K562 (cell line): ENCODE measurements at regions not wholly inside any gene's neighbourhood (a gene's known extent, or its start where the extent isn't known, plus 50 kb on each side); places are given as distances from the start of the nearest gene placed in this dataset.

ENCODE experiments used
- ATAC-seq: fragments of 200-7000 bp; cut with Tn5 transposase; 3 replicates; pipeline ENCODE4 v1.9.1; 2020; ENCODE audit warnings: moderate library complexity
- BruUV-seq: library from RNA; stranded (reverse); fragments of 400-500 nt; replicated peaks from 2 replicates; lab custom pipeline; 2021; lab: Mats Ljungman, UMichigan
- CTCF ChIA-PET: fragments of 300-600 bp; formaldehyde crosslinking; extraction: SDS; loops from one replicate; lab custom pipeline; 2021; ENCODE audit warnings: low intra/inter-chr PET ratio; lab: Yijun Ruan, JAX
- POLR2A ChIA-PET: fragments of 300-600, 350-650 bp; sonication (Branson Sonifier 250); formaldehyde crosslinking; extraction: SDS; loops from one replicate; lab custom pipeline; 2021; ENCODE audit warnings: antibody characterized with exemption, inconsistent platforms; lab: Yijun Ruan, JAX
- DNase-seq, 4 experiments: peaks; one replicate each; pipeline versions ENCODE4 v3.0.0 to v3.0.0-alpha.2; 2011 to 2018; ENCODE audit warnings: low spot score in 3 of 4, mixed read lengths in 3 of 4; ENCODE audit errors: extremely low read depth in 1 of 4
- FAIRE-seq: peaks from 2 replicates; lab custom pipeline; 2011; peaks lifted over from hg19 to GRCh38; lab: Jason Lieb, UNC
- H2AFZ ChIP-seq: 2 replicates; pipeline ENCODE4 v1.6.0; 2011; ENCODE audit warnings: low read depth, low read length, control low read depth, inconsistent platforms
- H3K27ac ChIP-seq: fragments of 200-600 bp; 3 replicates; pipeline ENCODE4 v1.8.0; 2011; ENCODE audit warnings: low read depth, mild to moderate bottlenecking, control low read depth, inconsistent platforms, low read length, moderate library complexity, mixed read lengths; ENCODE audit errors: extremely low read depth
- H3K27me3 ChIP-seq, 2 experiments: fragments of 300-600 bp in 1 of 2; 2 replicates in 1 of 2; 3 replicates in 1 of 2; pipeline versions ENCODE4 v1.6.0 to v1.8.0; 2011; ENCODE audit warnings: inconsistent platforms in 2 of 2, low read length in 2 of 2, mild to moderate bottlenecking in 1 of 2, mixed read lengths in 1 of 2, moderate library complexity in 1 of 2; ENCODE audit not compliant: control insufficient read depth in 2 of 2, insufficient read depth in 2 of 2
- H3K36me3 ChIP-seq: fragments of 300-600 bp; 3 replicates; pipeline ENCODE4 v1.8.0; 2011; ENCODE audit warnings: mild to moderate bottlenecking, low read length, inconsistent platforms; ENCODE audit not compliant: control insufficient read depth, insufficient read depth
- H3K4me1 ChIP-seq, 2 experiments: fragments of 200-600 bp in 1 of 2; replicated peaks in 1 of 2; 2 replicates in 1 of 2; 3 replicates in 1 of 2; pipeline versions ENCODE4 v1.5.1 to v1.8.0; 2011; ENCODE audit warnings: inconsistent platforms in 2 of 2, low read length in 2 of 2, mild to moderate bottlenecking in 1 of 2, mixed read lengths in 1 of 2, moderate library complexity in 1 of 2; ENCODE audit not compliant: control insufficient read depth in 2 of 2, insufficient read depth in 2 of 2
- H3K4me2 ChIP-seq: 2 replicates; pipeline ENCODE4 v1.6.1; 2011; ENCODE audit warnings: low read length, control low read depth, inconsistent platforms, mixed read lengths; ENCODE audit not compliant: insufficient read depth
- H3K4me3 ChIP-seq: fragments of 200-600 bp; sonication (generic), shearing (Covaris generic); 2 replicates; pipeline ENCODE4 v1.5.1; 2016; ENCODE audit warnings: control low read depth, inconsistent platforms
- H3K79me2 ChIP-seq: fragments of 200-600 bp; 3 replicates; pipeline ENCODE4 v1.8.0; 2011; ENCODE audit warnings: low read length, inconsistent platforms; ENCODE audit not compliant: control insufficient read depth, insufficient read depth
- H3K9ac ChIP-seq, 2 experiments: 2 replicates each; pipeline versions ENCODE4 v1.6.0 to v1.6.1; 2011; ENCODE audit warnings: low read depth in 2 of 2, low read length in 2 of 2, control low read depth in 1 of 2, inconsistent platforms in 1 of 2, mild to moderate bottlenecking in 1 of 2, mixed read lengths in 1 of 2; ENCODE audit not compliant: insufficient read depth in 1 of 2
- H3K9me1 ChIP-seq: one replicate; pipeline ENCODE4 v1.6.0; 2011; ENCODE audit warnings: inconsistent platforms, mild to moderate bottlenecking, low read length, moderate library complexity; ENCODE audit not compliant: control insufficient read depth, insufficient read depth
- H3K9me3 ChIP-seq: replicated peaks from 2 replicates; pipeline ENCODE4 v1.5.1; 2011; ENCODE audit warnings: low read depth, low read length, inconsistent platforms; ENCODE audit not compliant: control insufficient read depth, insufficient read depth
- H4K20me1 ChIP-seq: replicated peaks from 2 replicates; pipeline ENCODE4 v1.6.1; 2011; ENCODE audit warnings: low read length, inconsistent platforms, mixed read lengths; ENCODE audit not compliant: control insufficient read depth, insufficient read depth
- ADNP ChIP-seq: fragments of 200-800 bp; sonication (Bioruptor generic); IDR thresholded peaks from 2 replicates; pipeline ENCODE4 v1.6.1; 2016; ENCODE audit warnings: missing genetic modification characterization, missing compliant biosample characterization
- BDP1 ChIP-seq: IDR thresholded peaks from 3 replicates; pipeline ENCODE4 v1.6.1; 2011; ENCODE audit not compliant: insufficient read length, insufficient read depth
- CHAMP1 ChIP-seq: fragments of 450-650 bp; IDR thresholded peaks from 2 replicates; pipeline ENCODE4 v1.6.1; 2016; ENCODE audit warnings: mild to moderate bottlenecking
- DACH1 ChIP-seq: fragments of 450-650 bp; IDR thresholded peaks from 2 replicates; pipeline ENCODE4 v1.6.1; 2018; ENCODE audit not compliant: partially characterized antibody
- ELF2 ChIP-seq: fragments of 250-450 bp; sonication (Bioruptor Pico); IDR thresholded peaks from 2 replicates; pipeline ENCODE4 v1.5.0; 2021; ENCODE audit warnings: mild to moderate bottlenecking
- FOXA1 ChIP-seq: fragments of 450-650 bp; IDR thresholded peaks from 2 replicates; pipeline ENCODE4 v1.6.1; 2016; ENCODE audit warnings: mild to moderate bottlenecking, borderline replicate concordance
- RBM17 ChIP-seq: fragments of 200-400 bp; formaldehyde crosslinking; IDR thresholded peaks from 2 replicates; pipeline ENCODE4 v1.6.1; 2017; ENCODE audit warnings: low read depth, mild to moderate bottlenecking, low read length, borderline replicate concordance
- RBM25 ChIP-seq: fragments of 200-400 bp; formaldehyde crosslinking; IDR thresholded peaks from 2 replicates; pipeline ENCODE4 v1.6.1; 2018; ENCODE audit warnings: low read length, low read depth, moderate library complexity; ENCODE audit not compliant: severe bottlenecking
- RFX1 ChIP-seq: fragments of 450-650 bp; IDR thresholded peaks from 2 replicates; pipeline ENCODE4 v1.6.1; 2016; ENCODE audit warnings: mild to moderate bottlenecking, moderate library complexity
- SMARCE1 ChIP-seq: fragments of 450-650 bp; IDR thresholded peaks from 2 replicates; pipeline ENCODE4 v1.7.1; 2016; ENCODE audit warnings: mild to moderate bottlenecking
- ZFP36 ChIP-seq: fragments of 150-350 bp; IDR thresholded peaks from 2 replicates; pipeline ENCODE4 v1.6.1; 2018; ENCODE audit warnings: low read length, low read depth; ENCODE audit not compliant: partially characterized antibody
- WGBS: fragments of 100-300 bp; shearing (Covaris generic); methylation state at CpG from one replicate; pipeline ENCODE4 v1.1.6; 2016; ENCODE audit warnings: low coverage, mixed read lengths; ENCODE audit not compliant: insufficient coverage; ENCODE audit errors: missing lambda C conversion rate; 5-methylcytosine and 5-hydroxymethylcytosine counted together
- in situ Hi-C: fragments of 300-500 bp; cut with MboI; formaldehyde crosslinking; loops from 4 replicates; pipeline ENCODE4 v1.15.0; 2018; ENCODE audit warnings: inconsistent platforms, mixed read lengths
- intact Hi-C: fragments of 100-400 bp; cut with micrococcal nuclease; formaldehyde crosslinking; loops from 2 replicates; pipeline ENCODE4 v1.14.2; 2022

- TF ChIP-seq CHAMP1 (no peak), RFX1 (no peak), BDP1 (no peak), ELF2 (CRISPR knock-in tag) (no peak), FOXA1 (no peak)
- TF ChIP-seq, all 486 proteins: peak for 0
Measured at GRCh38 chr1:22197644-22198043, 54.7 kb upstream of the WNT4 start (continued).

GRCh38 chr1:22201023-22201422, 58.1 kb upstream of the WNT4 start:
- Histone ChIP-seq H3K9me3 (no peaks in the 10 kb centered on the region), H3K9ac (no peak overlapping the region), H3K9me1 (no peaks in the 10 kb centered on the region), H3K79me2 (no peaks in the 10 kb centered on the region), H3K27me3 (peaks cover 25 to 37% of the 10 kb centered on the region in 2 experiments), H3K27ac (no peak overlapping the region), H3K4me3 (no peak overlapping the region), H3K36me3 (no peaks in the 10 kb centered on the region), H3K4me1 (no peaks in the 10 kb centered on the region), H4K20me1 (no peaks in the 10 kb centered on the region; the same call in 1 of the 2 replicates), H3K4me2 (no peak overlapping the region), H2AFZ (no peak overlapping the region)
- 0% methylated on average over 1 of the region's 1 CpG for WGBS
- intact Hi-C loops (no loop called here), in situ Hi-C loops (no loop called here)
- FAIRE-seq (no peak), ATAC-seq (no peak), DNase-seq (no peak)
- BruUV-seq: no TSS peak
- ChIA-PET POLR2A (interaction anchor here (0.6 to 1.9 kb wide), 3 partner anchors 10 to 167 kb away, joined by 3 to 4 read pairs (median 4); no protein-coding TSS in a partner anchor), CTCF (no interaction called here)
- TF ChIP-seq BDP1 (no peak), RBM17 (no peak), SMARCE1 (no peak), ZFP36 (peak; percentile 39), RBM25 (peak; percentile 80), ADNP (tag) (0 out of 2 replicates have a peak, but pooled peaks have one; percentile 20), CHAMP1 (no peak), DACH1 (peak; percentile 93)
